ENCODE measurements at regions not wholly inside any gene's neighbourhood (a gene's known extent, or its start where the extent isn't known, plus 50 kb on each side); places are given as distances from the start of the nearest gene placed in this dataset.

- DNase-seq, result no peak
- TF ChIP-seq EZH2phosphoT487 (IDR thresholded peaks at IDR 0.05; ENCODE audit: borderline replicate concordance, low read length) (no peak), EZH2 (IDR thresholded peaks at IDR 0.05; ENCODE audit: low read length, unreplicated experiment) (no peak), CTCF (conservative IDR thresholded peaks at IDR 0.05; ENCODE audit: low read depth, low read length) (no peak)
- Histone ChIP-seq H4K20me1 (ENCODE audit: low read length) (no peaks in the 10 kb centered on the region), H3K9me3 (ENCODE audit: low read length) (no peaks in the 10 kb centered on the region), H3K9ac (ENCODE audit: low read length) (no peak overlapping the region), H2AFZ (ENCODE audit: low read length) (no peak overlapping the region), H3K36me3 (ENCODE audit: low read depth, low read length) (no peaks in the 10 kb centered on the region), H3K4me3 (ENCODE audit: low read length) (no peak overlapping the region), H3K79me2 (ENCODE audit: low read length) (no peaks in the 10 kb centered on the region), H3K9me2 (replicated peaks; ENCODE audit: low read length) (no peaks in the 10 kb centered on the region), H3K4me2 (ENCODE audit: low read length) (no peak overlapping the region), H3K27me3 (ENCODE audit: low read length) (no peaks in the 10 kb centered on the region), H3K4me1 (ENCODE audit: insufficient read depth, low read length) (no peaks in the 10 kb centered on the region), H3K27ac (ENCODE audit: low read length) (no peak overlapping the region), H3F3A (ENCODE audit: low read length, unreplicated experiment) (no peaks in the 10 kb centered on the region)
- CTCF ChIA-PET, result no interaction called here
- ATAC-seq, result no peak
- intact Hi-C loops (cut with micrococcal nuclease), result no loop called here
- BruUV-seq (replicated peaks), result no TSS peak
- POLR2A ChIA-PET (ENCODE audit: unreplicated experiment), result no interaction called here
Measured at GRCh38 chr14:39483682-39484081, 51.4 kb upstream of the FBXO33 start.
